ENCODE measurements at regions not wholly inside any gene's neighbourhood (a gene's known extent, or its start where the extent isn't known, plus 50 kb on each side); places are given as distances from the start of the nearest gene placed in this dataset.
"Not testable (repeated sequence)": the region's sequence is repeated elsewhere in the genome, so short reads cannot be mapped to it uniquely, and the experiment has no call there.

GRCh38 chr9:22217254-22217653 lies 208.1 kb upstream of the CDKN2B start:
- Histone ChIP-seq H3K4me1 (replicated peaks) (no peaks in the 10 kb centered on the region), H3K27me3 (replicated peaks; ENCODE audit: insufficient read depth) (no peaks in the 10 kb centered on the region), H3K36me3 (no peaks in the 10 kb centered on the region), H3K9me3 (no peaks in the 10 kb centered on the region), H3K4me3 (no peak overlapping the region), H3K27ac (no peak overlapping the region)
- no peak for DNase-seq (ENCODE audit: low spot score)
- 98% methylated on average over 2 of the region's 2 CpGs for WGBS
- no peak for TF ChIP-seq CTCF (IDR thresholded peaks at IDR 0.05)
- no peak for TF ChIP-seq POLR2A (IDR thresholded peaks at IDR 0.05)
- TF ChIP-seq POLR2AphosphoS5 (IDR thresholded peaks at IDR 0.05): no peak
- intact Hi-C loops (cut with DNase I): no loop called here

GRCh38 chr9:22225856-22226255 lies 216.8 kb upstream of the CDKN2B start:
- intact Hi-C loops (cut with DNase I); H3K27ac ChIP-seq; DNase-seq (ENCODE audit: low spot score); H3K9me3 ChIP-seq; H3K27me3 ChIP-seq (replicated peaks; ENCODE audit: insufficient read depth); H3K4me1 ChIP-seq (replicated peaks); H3K4me3 ChIP-seq; H3K36me3 ChIP-seq: not testable (repeated sequence)
- WGBS: 85% methylated on average over 9 of the region's 9 CpGs

- no peaks in the 10 kb centered on the region for H3K4me1 ChIP-seq (replicated peaks)
- H3K36me3 ChIP-seq: no peaks in the 10 kb centered on the region
- no peak overlapping the region for H3K4me3 ChIP-seq
- H3K9me3 ChIP-seq: no peaks in the 10 kb centered on the region
- no peak overlapping the region for H3K27ac ChIP-seq
- TF ChIP-seq CTCF (IDR thresholded peaks at IDR 0.05) (no peak), POLR2A (IDR thresholded peaks at IDR 0.05) (no peak), POLR2AphosphoS5 (IDR thresholded peaks at IDR 0.05) (no peak)
- intact Hi-C loops (cut with DNase I): no loop called here
- no peaks in the 10 kb centered on the region for H3K27me3 ChIP-seq (replicated peaks; ENCODE audit: insufficient read depth)
- no peak for DNase-seq (ENCODE audit: low spot score)
Observed at GRCh38 chr9:22227986-22228385, 218.6 kb upstream of the DMRTA1 start.

- no peaks in the 10 kb centered on the region for H3K36me3 ChIP-seq
- no peaks in the 10 kb centered on the region for H3K4me1 ChIP-seq (replicated peaks)
- no peaks in the 10 kb centered on the region for H3K9me3 ChIP-seq
- DNase-seq (ENCODE audit: low spot score): no peak
- intact Hi-C loops (cut with DNase I): no loop called here
- TF ChIP-seq CTCF (IDR thresholded peaks at IDR 0.05) (peak in 1 of 4 experiments; percentile 30), POLR2A (IDR thresholded peaks at IDR 0.05) (no peak)
- no peaks in the 10 kb centered on the region for H3K27me3 ChIP-seq (replicated peaks; ENCODE audit: insufficient read depth)
- WGBS: 53% methylated on average over 3 of the region's 3 CpGs
- H3K4me3 ChIP-seq: no peak overlapping the region
- H3K27ac ChIP-seq: no peak overlapping the region
Observed at GRCh38 chr9:22228542-22228941, 218.1 kb upstream of the DMRTA1 start.

- H3K36me3 ChIP-seq: no peaks in the 10 kb centered on the region
- no peaks in the 10 kb centered on the region for H3K27me3 ChIP-seq (replicated peaks; ENCODE audit: insufficient read depth)
- no peak for DNase-seq (ENCODE audit: low spot score)
- no peak overlapping the region for H3K4me3 ChIP-seq
- no peaks in the 10 kb centered on the region for H3K9me3 ChIP-seq
- WGBS: 87% methylated on average over 4 of the region's 4 CpGs
- no peaks in the 10 kb centered on the region for H3K4me1 ChIP-seq (replicated peaks)
- H3K27ac ChIP-seq: no peak overlapping the region
- no peak for TF ChIP-seq POLR2A (IDR thresholded peaks at IDR 0.05)
- TF ChIP-seq POLR2AphosphoS5 (IDR thresholded peaks at IDR 0.05): no peak
- TF ChIP-seq CTCF (IDR thresholded peaks at IDR 0.05): no peak
- intact Hi-C loops (cut with DNase I): no loop called here
Observed at GRCh38 chr9:22229069-22229468, 217.6 kb upstream of the DMRTA1 start.

GRCh38 chr9:22231309-22231708 lies 215.3 kb upstream of the DMRTA1 start:
- intact Hi-C loops (cut with DNase I): loop anchor here (10.0 kb wide), 1 partner anchor 197 kb away; no protein-coding TSS in a partner anchor

More at GRCh38 chr9:22231309-22231708, 215.3 kb upstream of the DMRTA1 start:
- not testable (repeated sequence) for H3K27me3 ChIP-seq (replicated peaks; ENCODE audit: insufficient read depth); H3K27ac ChIP-seq; H3K4me1 ChIP-seq (replicated peaks); DNase-seq (ENCODE audit: low spot score); H3K36me3 ChIP-seq; H3K4me3 ChIP-seq; H3K9me3 ChIP-seq

All from prostate gland (tissue), 2 donors.